PC-9 (cell line): ENCODE measurements at regions not wholly inside any gene's neighbourhood (a gene's known extent, or its start where the extent isn't known, plus 50 kb on each side); places are given as distances from the start of the nearest gene placed in this dataset.

Source experiments
- CTCF ChIP-seq: fragments of 200-600 bp; sonication (generic); conservative IDR thresholded peaks from 2 replicates; pipeline ENCODE4 v1.6.1; 2017; ENCODE audit warnings: mixed run types, antibody characterized with exemption, mild to moderate bottlenecking, moderate library complexity
- EZH2 ChIP-seq: fragments of 200-600 bp; sonication (generic); IDR thresholded peaks from 2 replicates; pipeline ENCODE4 v1.8.0; 2017; ENCODE audit warnings: antibody characterized with exemption, low read depth

DNA sequence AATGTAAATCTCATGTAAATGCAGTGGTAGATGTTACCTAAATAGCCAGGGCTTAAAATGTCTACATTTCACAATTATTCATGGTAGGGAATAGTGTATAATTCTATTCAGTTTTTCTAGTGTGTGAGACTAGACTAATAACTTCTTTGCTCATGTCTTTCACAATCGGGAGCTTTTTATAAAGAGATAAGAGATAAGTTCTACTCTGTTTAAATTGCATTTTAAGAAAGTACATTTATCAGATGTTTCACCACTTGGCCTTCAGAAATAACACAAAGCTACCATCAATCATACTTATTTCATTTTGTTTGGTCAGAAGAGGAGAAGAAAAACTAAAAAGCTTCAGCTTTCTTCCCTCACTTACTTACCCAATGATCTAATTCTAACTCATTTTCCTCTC is 725.5 kb upstream of the FLRT2 start:
- TF ChIP-seq CTCF (no peak), EZH2 (no peak)
